GM19328 (cell line): ENCODE measurements at regions not wholly inside any gene's neighbourhood (a gene's known extent, or its start where the extent isn't known, plus 50 kb on each side); places are given as distances from the start of the nearest gene placed in this dataset.

Experiments
- ATAC-seq: cut with Tn5 transposase; IDR thresholded peaks from one replicate; pipeline ENCODE4 v1.9.1; 2021; ENCODE audit warnings: mild to moderate bottlenecking, moderate library complexity; ENCODE audit not compliant: unreplicated experiment

GRCh38 chr3:18779704-18780103 is 354.6 kb upstream of the SATB1 start:
- ATAC-seq, result no peak

- ATAC-seq, result no peak
Measured at GRCh38 chr3:18778598-18778997, 353.5 kb upstream of the SATB1 start.

GRCh38 chr3:18778094-18778493 is 353.0 kb upstream of the SATB1 start:
- ATAC-seq, result no peak

DNA sequence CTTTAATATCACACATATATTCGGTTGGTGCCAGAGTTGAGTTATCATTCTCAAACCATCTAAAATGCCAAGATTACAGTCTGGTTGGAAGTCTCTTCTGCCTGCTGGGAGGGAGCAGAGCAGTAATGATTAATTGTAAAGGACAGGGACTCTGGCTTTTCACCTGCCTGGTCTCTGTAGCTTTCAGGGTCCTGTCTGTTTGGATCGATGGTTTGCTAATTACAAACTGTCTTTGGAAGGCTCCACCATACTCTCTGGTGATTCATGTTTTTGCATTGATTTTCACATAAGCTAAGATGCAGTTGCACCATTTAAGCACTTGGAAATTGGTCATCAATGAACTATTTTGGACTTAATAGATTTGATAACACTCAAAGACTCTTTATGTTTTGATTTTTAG is 350.4 kb upstream of the SATB1 start:
- no peak for ATAC-seq

DNA sequence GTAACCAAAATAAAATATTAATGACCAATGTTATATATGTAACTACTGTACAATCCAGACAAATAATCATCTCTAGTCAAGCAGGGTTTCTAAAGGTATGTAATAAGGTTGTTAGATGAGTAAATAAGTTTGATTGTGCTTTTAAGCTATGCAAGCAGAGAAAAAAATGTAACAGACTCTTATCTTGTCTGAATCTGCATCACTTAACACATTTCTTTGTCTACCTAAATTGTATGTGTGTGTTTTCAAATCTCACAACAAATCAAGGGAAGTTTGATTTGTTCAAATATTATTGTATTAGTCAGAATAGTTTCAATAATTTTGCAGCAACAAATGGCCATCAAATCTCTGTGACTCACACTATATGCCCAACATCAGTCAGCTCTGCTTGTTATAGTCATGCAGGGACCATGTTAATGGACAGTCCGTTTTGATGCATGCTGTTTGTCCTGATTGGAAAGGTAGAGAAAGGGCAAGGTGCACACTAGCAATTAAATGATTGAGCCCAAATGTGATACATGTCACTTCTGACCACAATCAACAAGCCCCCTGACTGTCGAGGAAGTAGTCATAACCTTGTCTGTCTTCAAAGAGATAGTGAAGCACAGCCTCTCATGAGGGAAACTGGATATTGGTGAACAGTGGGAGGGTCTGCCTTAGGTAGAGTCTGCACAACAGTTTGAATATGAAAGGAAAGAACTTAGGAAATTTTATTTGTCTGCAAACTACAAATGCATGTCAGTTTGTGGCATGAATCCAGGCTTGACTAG is 349.4 kb upstream of the SATB1 start:
- no peak for ATAC-seq

GRCh38 chr3:18772699-18773305 is 347.7 kb upstream of the SATB1 start:
- no peak for ATAC-seq

DNA sequence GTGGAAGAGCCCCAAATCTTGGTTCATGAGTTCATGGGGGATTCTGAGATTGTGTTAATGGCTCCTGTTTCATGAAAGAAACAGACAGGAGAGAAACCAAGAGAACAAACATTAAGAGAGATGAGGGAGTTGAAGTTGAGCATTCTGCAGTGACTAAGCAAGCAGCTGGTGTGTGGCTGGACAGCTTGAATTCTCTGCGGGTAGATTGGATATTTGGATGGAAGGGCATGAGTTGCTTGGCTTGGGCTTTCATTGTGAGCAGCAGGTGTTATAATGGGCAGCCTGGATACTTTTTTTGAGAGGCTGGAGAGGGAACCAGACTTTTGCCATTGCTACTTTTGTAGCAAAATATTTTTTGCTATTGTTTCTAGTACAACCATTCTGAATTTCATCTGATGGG is 346.8 kb upstream of the SATB1 start:
- ATAC-seq, result no peak

- ATAC-seq, result no peak
Measured at GRCh38 chr3:18770800-18771199, 345.7 kb upstream of the SATB1 start.

DNA sequence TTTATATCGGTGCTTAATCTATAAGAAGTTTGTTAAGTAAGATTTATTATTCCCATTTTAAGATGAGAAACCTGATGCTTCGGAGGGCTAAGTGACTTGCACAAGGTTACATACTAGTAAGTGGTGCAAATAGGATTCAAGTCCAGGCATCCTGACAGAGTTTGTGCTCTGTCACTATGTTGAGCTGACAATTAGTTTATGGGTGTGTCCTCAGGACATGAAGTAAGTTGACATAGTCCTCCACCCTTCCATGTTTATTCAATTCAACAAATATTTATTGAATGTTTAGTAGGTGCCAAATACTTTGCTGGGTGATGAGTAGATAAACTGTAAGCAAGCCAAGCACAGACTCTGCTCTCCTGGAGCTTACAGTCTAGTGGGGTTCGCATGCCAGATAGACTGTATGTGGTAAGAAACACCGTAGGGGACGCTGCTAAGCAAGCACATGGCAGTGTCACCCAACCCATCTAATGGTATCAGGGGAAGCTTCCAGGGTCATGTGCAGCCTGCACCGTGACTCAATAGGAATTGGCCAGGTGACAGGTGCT is 342.7 kb upstream of the SATB1 start:
- no peak for ATAC-seq

- ATAC-seq, result no peak
Measured at GRCh38 chr3:18766974-18767373, 341.8 kb upstream of the SATB1 start.

DNA sequence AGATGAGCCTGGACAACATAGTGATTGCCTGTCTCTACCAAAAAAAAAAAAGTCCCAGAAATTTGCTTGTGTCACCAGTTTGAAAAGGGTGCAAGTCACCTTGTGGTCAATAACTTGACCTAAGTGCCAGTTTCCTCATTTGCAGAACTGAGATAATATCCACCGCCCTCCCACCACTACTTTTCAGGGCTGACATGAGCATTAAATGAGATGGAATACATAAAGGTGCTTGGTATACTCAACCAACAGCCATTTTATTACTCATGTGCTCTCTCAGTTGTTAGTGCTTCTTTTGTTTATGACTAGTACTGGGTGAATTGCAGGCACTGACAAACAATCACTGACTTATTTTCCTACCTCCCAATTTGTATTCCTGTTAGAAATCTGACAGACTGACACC is 340.5 kb upstream of the SATB1 start:
- no peak for ATAC-seq

DNA sequence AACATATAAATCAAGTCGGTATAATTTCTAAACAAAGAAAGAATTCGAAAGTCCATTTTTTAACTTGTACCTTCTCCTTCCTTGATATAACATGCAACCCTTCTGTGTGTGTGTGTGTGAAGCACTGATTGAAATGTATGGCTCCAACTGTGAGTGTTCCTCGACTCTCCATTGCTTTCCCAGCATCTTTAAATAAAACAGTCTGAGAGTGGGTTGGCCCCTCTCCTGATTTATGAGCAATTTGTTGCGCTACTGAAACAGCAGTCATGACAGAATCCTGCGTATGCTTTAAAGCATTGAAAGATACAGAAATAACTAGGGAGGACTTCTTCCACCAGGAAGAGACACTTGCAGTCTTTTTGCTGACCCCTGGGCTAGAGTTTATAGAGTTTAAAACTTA is 340.0 kb upstream of the SATB1 start:
- no peak for ATAC-seq

- ATAC-seq, result no peak
Measured at GRCh38 chr3:18761530-18761929, 336.4 kb upstream of the SATB1 start.

DNA sequence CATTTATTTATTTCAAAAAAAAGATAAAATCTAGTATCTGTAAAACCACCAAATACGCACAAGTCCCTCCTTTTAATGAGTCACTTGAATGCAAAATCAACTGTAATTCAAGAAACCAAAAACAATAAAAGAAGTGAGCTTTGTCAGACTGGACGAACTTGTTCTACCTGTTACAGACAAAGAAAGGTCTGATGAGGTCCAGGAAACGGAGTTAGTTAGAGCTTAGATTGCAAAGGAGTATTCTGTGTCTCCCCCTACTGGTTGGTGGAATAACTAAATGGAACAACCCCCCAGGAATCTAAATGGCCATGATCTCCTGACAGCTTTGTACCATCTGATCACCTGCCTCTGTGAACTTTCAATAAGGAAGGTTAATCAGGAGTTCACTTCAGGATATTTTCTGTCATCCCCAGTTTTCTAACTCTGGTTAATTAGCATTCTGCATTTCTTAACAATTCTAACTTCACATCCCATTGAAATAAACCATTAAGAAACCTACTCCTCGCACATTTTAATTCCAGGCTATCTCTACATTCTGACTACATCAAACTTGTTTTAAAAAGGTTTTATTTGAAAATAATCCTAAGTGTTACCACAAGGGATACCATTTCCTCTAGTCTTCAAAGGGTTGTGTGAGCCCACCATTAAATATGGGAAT is 333.0 kb upstream of the SATB1 start:
- no peak for ATAC-seq

GRCh38 chr3:18757476-18757875 is 332.3 kb upstream of the SATB1 start:
- no peak for ATAC-seq

DNA sequence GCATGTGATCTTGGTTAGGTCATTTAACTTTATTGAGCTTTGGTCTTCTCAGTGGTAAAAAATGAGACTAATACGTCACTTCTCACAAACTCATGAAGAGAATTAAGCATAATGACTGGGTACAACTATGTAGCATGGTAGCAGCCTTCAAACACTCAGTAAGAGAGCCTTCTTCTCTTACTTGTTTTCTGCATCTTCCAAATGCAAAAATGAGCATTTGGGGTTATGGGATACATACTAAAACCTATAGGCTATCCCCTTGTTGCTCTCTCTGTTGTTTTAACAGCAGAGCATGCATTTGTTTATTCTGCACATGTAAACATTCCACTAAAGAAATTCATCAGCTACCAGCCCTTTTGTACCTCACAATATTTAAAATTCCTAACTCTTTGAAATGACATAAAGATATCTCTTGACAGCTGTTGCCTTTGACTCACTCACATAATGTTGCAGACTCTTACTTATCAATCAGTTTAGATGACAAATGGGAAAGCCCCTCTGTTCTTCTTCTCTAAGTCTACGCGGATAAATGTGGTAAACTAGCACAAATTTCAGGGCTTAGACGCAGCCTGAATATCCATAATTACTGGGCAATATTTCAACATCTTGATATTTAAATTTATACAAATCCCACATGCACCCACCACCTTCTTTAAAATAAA is 327.3 kb upstream of the SATB1 start:
- no peak for ATAC-seq

- ATAC-seq, result no peak
Measured at GRCh38 chr3:18751514-18751913, 326.4 kb upstream of the SATB1 start.

DNA sequence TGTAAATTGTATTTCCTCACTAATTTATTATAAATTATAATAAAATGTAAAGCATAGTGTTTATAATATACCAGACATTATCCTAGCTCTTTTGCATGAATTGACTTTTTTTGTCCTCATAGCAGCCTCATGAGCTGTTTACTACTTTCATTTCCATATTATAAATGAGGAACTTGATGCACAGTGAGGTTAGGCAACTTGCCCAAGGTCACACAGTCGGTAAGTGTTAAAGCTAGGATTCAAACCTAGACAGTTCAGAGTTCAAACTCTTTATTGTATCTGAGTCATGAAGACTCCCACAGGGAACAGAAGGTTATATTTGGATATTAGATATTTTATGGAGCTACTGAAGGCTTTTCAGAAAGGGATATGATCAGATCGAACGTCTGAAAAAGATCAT is 322.2 kb upstream of the SATB1 start:
- ATAC-seq, result no peak

- no peak for ATAC-seq
Measured at GRCh38 chr3:18745472-18745871, 320.3 kb upstream of the SATB1 start.

DNA sequence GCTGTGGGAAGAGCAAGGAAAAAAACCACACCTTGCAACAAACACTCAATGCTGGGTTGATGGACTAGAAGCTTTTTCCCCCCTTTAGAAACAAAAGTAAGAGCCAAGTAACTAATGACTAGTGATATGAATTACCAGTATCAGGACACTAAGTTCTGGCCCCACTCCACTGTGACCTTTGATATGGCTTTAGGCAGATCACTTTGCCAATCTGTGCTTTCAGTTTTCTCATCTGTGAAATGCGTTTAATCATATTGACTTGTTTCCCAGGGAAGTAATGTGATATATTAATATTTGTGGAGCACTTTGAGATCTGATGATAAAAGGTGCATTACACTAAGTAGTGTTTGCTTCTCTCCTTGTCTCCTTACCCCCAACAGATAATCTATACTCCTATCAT is 319.3 kb upstream of the SATB1 start:
- ATAC-seq, result no peak

GRCh38 chr3:18743761-18744160 is 318.6 kb upstream of the SATB1 start:
- no peak for ATAC-seq
